ENCODE measurements at regions not wholly inside any gene's neighbourhood (a gene's known extent, or its start where the extent isn't known, plus 50 kb on each side); places are given as distances from the start of the nearest gene placed in this dataset.
"Not testable (repeated sequence)": the region's sequence is repeated elsewhere in the genome, so short reads cannot be mapped to it uniquely, and the experiment has no call there.

GRCh38 chr1:68675336-68675735 lies 178.5 kb upstream of the DEPDC1 start:
- no peak for DNase-seq

- DNase-seq = no peak
Measured at GRCh38 chr1:68677684-68678351, 180.9 kb upstream of the DEPDC1 start.

- DNase-seq = no peak
Measured at GRCh38 chr1:68696221-68696620, 199.3 kb upstream of the DEPDC1 start.

DNA sequence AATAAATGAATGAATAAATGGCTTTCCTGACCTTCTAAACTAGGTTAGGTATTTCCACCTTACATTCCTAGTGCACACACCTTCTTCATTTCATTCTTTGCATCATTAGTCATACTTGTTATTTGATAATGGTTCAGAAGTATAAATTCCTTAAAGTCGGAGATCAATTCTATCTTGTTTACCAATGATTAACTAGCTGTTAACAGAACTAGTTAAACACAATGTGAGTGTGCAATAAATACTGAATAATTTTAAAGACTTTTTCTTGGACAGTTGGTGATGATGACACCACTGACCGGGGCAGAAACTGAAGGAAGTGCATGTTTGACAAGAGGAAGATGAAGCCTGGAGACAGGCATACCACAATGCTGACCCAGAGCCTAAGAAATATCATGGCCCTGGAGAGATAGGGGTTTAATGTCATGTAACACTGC lies 207.1 kb upstream of the DEPDC1 start:
- DNase-seq = no peak

DNA sequence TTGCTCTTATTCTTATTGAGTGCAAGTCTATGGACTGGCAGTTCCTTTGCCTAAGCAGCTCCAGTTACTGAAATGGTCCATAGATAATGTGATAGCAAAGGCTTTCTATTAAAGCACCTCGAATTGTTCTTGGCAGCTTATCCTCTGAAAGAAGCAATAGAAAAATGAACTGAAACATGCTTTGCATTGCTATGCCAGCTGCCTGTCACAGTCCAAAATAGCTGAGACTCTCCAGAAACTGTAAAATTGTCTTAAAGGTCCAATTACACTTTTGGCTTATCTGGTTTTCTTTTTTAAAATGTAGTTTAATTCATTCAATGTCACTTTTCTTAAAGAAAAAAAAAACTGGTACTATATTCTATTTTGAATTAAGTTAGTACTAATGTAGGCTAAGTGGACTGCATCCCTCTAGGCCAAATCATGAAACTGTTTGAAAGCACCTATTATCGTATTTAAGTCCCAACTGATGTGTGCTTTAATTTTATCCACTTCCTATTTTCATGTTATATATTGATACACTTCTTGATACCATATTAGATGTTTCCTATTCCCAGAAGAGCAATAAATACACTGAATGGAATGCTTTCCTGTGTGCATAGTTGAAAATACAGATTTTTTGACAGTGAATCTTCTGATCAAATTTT lies 208.0 kb upstream of the DEPDC1 start:
- no peak for DNase-seq

- DNase-seq = no peak
Measured at GRCh38 chr1:68705466-68705865, 208.6 kb upstream of the DEPDC1 start.

DNA sequence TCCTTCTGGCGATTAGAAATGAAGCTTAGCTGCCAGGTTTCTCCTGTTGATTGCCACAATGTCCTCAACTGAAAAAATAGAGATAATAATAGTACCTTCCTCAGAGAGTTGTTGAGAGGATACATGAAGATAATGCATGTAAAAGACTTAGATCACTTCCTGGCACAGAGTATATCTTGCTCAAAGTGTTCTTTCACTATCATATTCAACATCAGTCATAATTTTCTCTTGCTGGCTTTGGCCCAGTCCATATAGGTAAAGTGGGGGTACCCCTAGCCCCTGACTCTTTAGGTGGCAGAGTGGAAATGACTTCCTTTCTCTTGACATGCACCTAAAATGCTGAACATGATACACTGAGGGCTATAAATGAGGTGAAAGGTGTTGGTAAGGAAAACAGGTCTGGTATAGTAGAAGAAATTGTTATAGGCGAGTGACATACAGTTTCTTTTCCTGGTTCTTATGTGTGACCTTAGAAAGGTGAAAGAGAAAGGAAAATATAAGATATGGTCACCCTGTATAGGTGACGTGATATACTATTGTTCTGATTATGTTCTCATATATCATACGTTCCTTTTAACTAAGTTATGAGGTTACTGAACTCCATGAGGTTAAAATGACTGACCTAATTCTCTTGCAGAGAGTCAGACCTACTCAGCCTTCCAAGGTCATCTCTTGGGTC lies 209.9 kb upstream of the DEPDC1 start:
- no peak for DNase-seq

- DNase-seq = no peak
Measured at GRCh38 chr1:68717330-68717729, 220.4 kb upstream of the DEPDC1 start.

GRCh38 chr1:68720476-68720875 lies 223.6 kb upstream of the DEPDC1 start:
- DNase-seq = no peak

GRCh38 chr1:68723791-68724190 lies 226.9 kb upstream of the DEPDC1 start:
- no peak for DNase-seq

GRCh38 chr1:68725001-68725752 lies 228.3 kb upstream of the DEPDC1 start:
- no peak for DNase-seq

DNA sequence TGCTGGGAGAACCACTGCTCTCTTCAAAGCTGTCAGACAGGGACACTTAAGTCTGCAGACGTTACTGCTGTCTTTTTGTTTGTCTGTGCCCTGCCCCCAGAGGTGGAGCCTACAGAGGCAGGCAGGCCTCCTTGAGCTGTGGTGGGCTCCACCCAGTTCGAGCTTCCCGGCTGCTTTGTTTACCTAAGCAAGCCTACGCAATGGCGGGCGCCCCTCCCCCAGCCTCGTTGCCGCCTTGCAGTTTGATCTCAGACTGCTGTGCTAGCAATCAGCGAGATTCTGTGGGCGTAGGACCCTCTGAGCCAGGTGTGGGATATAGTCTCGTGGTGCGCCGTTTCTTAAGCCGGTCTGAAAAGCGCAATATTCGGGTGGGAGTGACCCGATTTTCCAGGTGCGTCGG lies 242.6 kb upstream of the DEPDC1 start:
- not testable (repeated sequence) for DNase-seq

DNA sequence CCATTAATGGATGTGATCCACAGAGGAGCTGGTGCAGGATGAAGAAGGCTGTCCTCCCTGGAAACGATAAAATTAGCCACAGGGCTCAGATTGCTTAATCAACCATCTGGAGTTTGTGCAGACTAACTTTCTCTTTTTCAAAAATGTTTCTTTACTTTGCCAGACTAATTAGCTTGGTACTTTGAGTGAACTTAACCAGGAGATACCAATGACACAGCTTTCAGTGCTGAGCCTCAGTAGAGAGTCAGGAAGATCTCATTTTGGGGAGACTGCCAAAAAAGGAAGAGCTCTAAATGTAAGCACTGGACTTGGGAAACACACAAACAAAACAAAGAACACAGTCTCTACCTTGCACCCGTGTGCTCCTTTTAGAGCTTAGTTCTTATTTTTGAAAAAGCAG lies 248.1 kb upstream of the DEPDC1 start:
- no peak for DNase-seq

- DNase-seq = no peak
Measured at GRCh38 chr1:68745451-68745850, 248.6 kb upstream of the DEPDC1 start.

GRCh38 chr1:68746378-68746777 lies 249.5 kb upstream of the DEPDC1 start:
- DNase-seq = no peak

GRCh38 chr1:68751723-68752122 lies 254.8 kb upstream of the DEPDC1 start:
- DNase-seq = no peak

- no peak for DNase-seq
Measured at GRCh38 chr1:68758666-68759209, 261.9 kb upstream of the DEPDC1 start.

DNA sequence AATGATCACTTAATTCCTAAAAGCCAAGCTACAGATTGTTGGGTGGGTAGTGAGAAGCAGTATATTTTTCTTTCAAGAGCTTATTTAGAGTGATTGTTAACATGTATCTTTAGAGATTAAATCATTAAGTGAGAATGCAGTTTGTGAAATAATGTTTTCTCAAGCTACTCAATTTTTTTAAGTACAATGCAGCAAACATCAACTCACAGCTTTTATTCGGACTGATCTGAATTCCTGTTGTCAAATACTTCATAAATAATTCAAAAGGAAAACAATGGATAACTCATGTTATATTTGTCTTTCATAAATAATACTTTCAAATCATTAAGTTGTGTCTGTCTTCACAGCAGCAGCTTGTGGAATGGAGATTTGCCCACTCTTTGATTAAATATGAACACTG lies 271.1 kb upstream of the DEPDC1 start:
- DNase-seq = no peak

DNA sequence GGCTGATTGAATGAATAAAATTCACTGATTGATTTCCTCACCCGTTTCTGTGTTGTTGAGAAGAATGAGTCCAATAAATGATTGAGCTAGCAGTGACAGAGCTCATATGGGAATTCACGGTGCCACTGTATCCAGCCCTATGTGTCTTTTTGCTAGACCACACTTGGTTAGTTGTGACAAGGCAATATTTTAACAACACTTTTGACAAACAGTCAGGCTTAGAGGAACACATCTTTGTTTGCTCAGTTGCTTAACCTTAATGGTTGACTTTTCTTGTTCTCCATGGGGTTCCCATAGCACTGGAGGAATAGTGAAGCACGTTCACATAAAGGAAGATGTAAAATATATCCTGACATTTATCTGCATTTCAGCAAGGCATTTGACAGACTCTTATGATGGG lies 273.9 kb upstream of the DEPDC1 start:
- DNase-seq = no peak

DNA sequence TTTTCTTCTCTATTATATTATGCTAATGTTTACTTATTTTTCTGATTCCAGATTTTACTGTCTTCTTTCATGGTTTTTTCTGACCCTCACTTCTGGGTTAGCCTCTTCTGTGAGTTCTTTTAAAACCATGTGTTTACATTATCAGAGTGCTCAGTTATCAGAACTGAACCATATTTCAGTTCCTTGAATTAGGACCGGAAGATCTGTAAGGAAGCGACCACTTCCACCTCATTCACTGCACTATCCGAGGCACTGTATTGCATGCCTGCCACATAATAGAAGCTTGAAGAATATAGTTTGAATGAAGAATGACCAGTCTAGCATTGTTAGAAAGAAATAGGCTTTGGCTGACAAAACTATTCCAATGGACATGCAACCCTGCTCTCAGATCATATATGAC lies 281.0 kb upstream of the DEPDC1 start:
- DNase-seq = no peak

DNA sequence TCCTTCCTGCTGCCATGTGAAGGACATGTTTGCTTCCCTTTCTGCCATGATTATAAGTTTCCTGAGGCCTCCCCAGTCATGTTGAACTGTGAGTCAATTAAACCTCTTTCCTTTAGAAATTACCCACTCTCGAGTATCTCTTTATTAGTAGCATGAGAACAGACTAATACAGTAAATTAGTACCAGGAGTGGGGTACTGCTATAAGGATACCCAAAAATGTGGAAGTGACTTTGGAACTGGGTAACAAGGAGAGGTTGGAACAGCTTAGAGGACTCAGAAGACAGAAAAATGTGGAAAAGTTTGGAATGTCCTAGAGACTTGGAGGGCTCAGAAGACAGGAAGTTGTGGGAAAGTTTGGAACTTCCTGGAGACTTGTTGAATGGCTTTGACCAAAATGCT lies 283.0 kb upstream of the DEPDC1 start:
- DNase-seq = not testable (repeated sequence)

DNA sequence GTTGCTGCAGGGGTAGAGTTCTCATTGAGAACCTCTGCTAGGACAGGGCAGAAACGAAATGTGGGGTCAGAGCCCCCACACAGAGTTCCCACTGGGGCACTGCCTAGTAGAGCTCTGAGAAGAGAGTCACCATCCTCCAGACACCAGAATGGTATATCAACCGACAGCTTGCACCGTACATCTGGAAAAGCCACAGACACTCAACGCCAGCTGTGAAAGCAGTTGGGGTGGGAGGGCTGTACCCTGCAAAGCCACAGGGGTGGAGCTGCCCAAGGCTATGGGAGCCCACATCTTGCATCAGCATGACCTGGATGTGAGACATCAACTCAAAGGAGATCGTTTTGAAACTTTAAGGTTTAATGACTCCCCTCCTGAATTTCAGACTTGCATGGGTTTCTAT lies 284.0 kb upstream of the DEPDC1 start:
- no peak for DNase-seq

GRCh38 chr1:68782890-68783289 lies 286.0 kb upstream of the DEPDC1 start:
- no peak for DNase-seq

Measured in left kidney (tissue), 1 donor.